ENCODE measurements at regions not wholly inside any gene's neighbourhood (a gene's known extent, or its start where the extent isn't known, plus 50 kb on each side); places are given as distances from the start of the nearest gene placed in this dataset.

- TF ChIP-seq CTCF (IDR thresholded peaks at IDR 0.05; ENCODE audit: low read depth, low read length, poor library complexity, severe bottlenecking) (no peak), EZH2phosphoT487 (IDR thresholded peaks at IDR 0.05; ENCODE audit: borderline replicate concordance, low read length) (no peak)
These were observed 84.7 kb upstream of the CIBAR2 start for GRCh38 chr16:85196976-85197375.
